ENCODE measurements at regions not wholly inside any gene's neighbourhood (a gene's known extent, or its start where the extent isn't known, plus 50 kb on each side); places are given as distances from the start of the nearest gene placed in this dataset.
"Not testable (repeated sequence)": the region's sequence is repeated elsewhere in the genome, so short reads cannot be mapped to it uniquely, and the experiment has no call there.

DNA sequence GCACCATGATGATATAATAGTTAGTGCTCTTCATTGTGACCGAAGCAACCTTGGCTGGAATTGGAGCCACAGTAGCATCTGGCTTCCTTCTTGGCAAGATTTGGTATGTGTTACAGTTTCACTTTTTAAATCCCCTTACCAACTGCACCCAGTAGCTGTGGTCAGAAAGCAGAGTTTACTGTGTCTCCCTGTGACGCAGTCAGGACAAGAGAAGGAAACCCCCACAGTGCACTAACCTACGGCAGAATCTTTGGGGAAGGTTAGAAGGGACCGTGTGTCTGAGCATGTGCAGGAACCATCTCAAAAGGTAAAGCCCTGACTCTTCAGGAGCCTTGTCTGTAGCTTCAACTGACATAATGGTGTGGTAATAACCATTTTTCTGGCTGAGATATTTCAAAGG, 138.4 kb downstream of the FAM72C start:
- H3K9me3 ChIP-seq; H3K36me3 ChIP-seq; intact Hi-C loops (cut with DNase I); DNase-seq; ATAC-seq; H3K4me1 ChIP-seq; H3K27me3 ChIP-seq (ENCODE audit: low read depth); H3K27ac ChIP-seq; H3K4me3 ChIP-seq: not testable (repeated sequence)

DNA sequence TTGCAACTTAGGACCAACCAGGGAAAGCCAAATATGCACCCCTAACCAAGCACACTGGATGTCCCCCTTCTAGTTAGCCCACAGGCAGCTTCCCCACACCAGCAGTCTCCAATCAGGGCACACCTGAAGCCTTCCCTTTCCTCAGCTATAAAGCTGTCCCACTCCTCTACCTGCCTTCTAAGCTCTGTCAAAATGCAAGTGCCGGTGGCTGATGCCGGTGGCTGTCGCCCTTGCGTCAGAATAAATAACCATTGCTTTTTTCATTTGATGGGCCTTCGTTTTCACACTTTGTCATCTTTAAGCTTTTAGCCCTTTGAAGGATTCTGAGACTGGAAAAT, 139.4 kb downstream of the FAM72C start:
- intact Hi-C loops (cut with DNase I): not testable (repeated sequence)

GRCh38 chr1:143831479-143832378, 140.1 kb downstream of the FAM72C start:
- H3K4me3 ChIP-seq; H3K4me1 ChIP-seq; H3K36me3 ChIP-seq; DNase-seq; H3K27me3 ChIP-seq (ENCODE audit: low read depth); H3K9me3 ChIP-seq; intact Hi-C loops (cut with DNase I); H3K27ac ChIP-seq: not testable (repeated sequence)
- peak in 1 of 2 donors; percentile 26 for ATAC-seq

More for the DNA sequence above, 139.4 kb downstream of the FAM72C start:
- not testable (repeated sequence) for H3K4me3 ChIP-seq; H3K4me1 ChIP-seq; H3K27me3 ChIP-seq (ENCODE audit: low read depth); DNase-seq; H3K27ac ChIP-seq; H3K9me3 ChIP-seq; H3K36me3 ChIP-seq; ATAC-seq

DNA sequence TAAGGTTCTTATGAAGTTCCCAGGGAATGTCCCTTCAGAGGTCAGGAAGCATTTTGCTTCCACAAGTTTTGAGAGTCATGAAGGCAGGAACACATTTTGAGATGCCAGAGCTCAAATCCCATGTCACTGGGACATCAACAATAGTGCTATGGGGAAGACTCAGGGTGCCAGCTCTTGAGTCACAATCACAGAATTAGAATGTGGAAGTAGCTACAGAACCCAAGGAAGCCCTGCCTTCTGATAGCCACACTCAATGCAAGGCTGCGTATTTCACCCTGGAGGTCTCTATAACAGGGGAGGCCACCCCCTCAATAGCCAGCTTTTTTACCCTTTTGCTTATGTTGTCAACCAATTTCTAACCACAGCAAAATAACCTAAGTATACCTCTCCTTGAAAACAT, 145.6 kb downstream of the FAM72C start:
- H3K4me3 ChIP-seq; H3K27me3 ChIP-seq (ENCODE audit: low read depth); H3K9me3 ChIP-seq; H3K4me1 ChIP-seq; intact Hi-C loops (cut with DNase I); DNase-seq; H3K36me3 ChIP-seq; H3K27ac ChIP-seq: not testable (repeated sequence)
- peak; percentile 40 to 70 for ATAC-seq

- H3K36me3 ChIP-seq; H3K27me3 ChIP-seq (ENCODE audit: low read depth); H3K4me1 ChIP-seq; H3K27ac ChIP-seq; H3K4me3 ChIP-seq; DNase-seq; intact Hi-C loops (cut with DNase I); H3K9me3 ChIP-seq; ATAC-seq: not testable (repeated sequence)
Measured at GRCh38 chr1:143824266-143824665, 147.5 kb downstream of the FAM72C start.

- H3K4me3 ChIP-seq; H3K4me1 ChIP-seq; ATAC-seq; H3K36me3 ChIP-seq; H3K27me3 ChIP-seq (ENCODE audit: low read depth); DNase-seq; H3K27ac ChIP-seq; H3K9me3 ChIP-seq; intact Hi-C loops (cut with DNase I): not testable (repeated sequence)
Measured at GRCh38 chr1:143820058-143820457, 151.7 kb downstream of the FAM72C start.

GRCh38 chr1:143816369-143816768, 155.4 kb downstream of the FAM72C start:
- ATAC-seq; H3K4me1 ChIP-seq; H3K36me3 ChIP-seq; intact Hi-C loops (cut with DNase I); H3K9me3 ChIP-seq; H3K27me3 ChIP-seq (ENCODE audit: low read depth); H3K27ac ChIP-seq; H3K4me3 ChIP-seq; DNase-seq: not testable (repeated sequence)

DNA sequence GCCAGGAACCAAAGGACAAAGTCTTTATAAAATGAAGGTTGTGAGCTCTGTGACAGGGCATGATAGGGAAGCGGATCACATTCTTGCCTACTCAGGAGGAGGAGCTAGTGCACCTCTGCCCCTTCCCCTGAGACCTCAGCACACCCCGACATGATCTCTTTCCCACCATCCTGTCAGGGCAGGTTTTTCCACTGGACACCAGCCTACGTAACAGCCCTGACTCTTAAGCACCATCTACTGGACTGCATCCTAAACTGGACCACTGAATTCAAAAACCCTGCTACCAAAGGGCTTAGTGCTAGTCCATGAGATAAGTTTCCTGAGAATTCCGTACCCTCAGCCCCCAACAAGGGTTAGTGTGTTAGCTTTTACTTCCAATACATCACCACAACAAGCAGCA, 166.4 kb downstream of the FAM72C start:
- H3K4me1 ChIP-seq; H3K4me3 ChIP-seq; H3K9me3 ChIP-seq; H3K36me3 ChIP-seq; H3K27me3 ChIP-seq (ENCODE audit: low read depth); H3K27ac ChIP-seq; intact Hi-C loops (cut with DNase I); DNase-seq: not testable (repeated sequence)
- peak; percentile 12 to 16 for ATAC-seq

- H3K27ac ChIP-seq; H3K36me3 ChIP-seq; DNase-seq; H3K27me3 ChIP-seq (ENCODE audit: low read depth); H3K9me3 ChIP-seq; intact Hi-C loops (cut with DNase I); H3K4me1 ChIP-seq: not testable (repeated sequence)
- peak; percentile 27 to 63 for ATAC-seq
- peak overlapping the region; percentile 29 for H3K4me3 ChIP-seq
Measured at GRCh38 chr1:143804707-143805356, 167.0 kb downstream of the FAM72C start.

DNA sequence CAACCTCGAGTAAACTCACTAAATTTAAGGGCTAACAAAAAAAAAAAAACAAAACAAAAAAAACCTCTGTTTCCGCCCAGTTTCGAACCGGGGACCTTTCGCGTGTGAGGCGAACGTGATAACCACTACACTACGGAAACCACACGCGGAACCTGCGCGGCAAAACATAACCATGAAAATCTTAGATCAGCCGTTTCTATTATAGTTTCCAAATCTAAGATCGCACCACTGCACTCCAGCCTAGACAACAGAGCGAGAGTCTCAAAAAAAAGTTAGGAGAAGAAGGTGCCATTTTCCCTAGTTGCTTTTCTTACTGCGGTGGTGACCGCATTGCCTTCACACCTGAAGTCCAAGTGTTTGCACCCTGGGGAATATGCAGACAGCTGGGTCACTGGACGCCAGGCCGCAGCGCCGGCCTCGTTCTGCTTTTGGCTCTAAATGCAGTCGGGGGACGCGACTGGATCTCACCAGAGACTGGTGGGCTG, 167.8 kb downstream of the FAM72C start:
- H3K36me3 ChIP-seq; H3K27ac ChIP-seq; intact Hi-C loops (cut with DNase I); H3K9me3 ChIP-seq; H3K4me1 ChIP-seq; H3K27me3 ChIP-seq (ENCODE audit: low read depth): not testable (repeated sequence)
- H3K4me3 ChIP-seq: peak overlapping the region; percentile 56
- DNase-seq (peak; percentile 51), ATAC-seq (peak; percentile 84 to 91)

DNA sequence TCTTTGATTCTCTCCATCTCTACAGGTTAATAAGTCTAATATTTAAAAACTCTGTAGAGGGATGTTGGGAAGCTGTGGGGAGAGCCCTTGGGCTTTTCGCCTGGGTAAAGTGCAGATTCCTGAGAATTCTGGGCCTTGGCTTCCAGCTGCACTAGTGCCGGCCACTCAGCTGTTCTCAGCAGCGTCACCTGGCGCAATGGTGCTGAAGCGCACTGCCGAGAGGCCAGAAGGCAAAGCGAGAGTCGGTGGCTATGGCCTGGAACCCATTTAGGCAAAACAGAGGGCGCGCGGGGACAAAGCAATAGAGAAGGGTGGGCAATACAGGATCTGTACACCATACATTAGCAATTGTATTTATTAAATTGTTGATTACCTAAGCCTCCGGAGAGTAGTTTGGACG, 168.7 kb downstream of the FAM72C start:
- peak; percentile 90 to 92 for ATAC-seq
- H3K9me3 ChIP-seq; intact Hi-C loops (cut with DNase I): not testable (repeated sequence)

GRCh38 chr1:143799568-143800187, 172.1 kb downstream of the FAM72C start:
- H3K27me3 ChIP-seq (ENCODE audit: low read depth); H3K27ac ChIP-seq; intact Hi-C loops (cut with DNase I); DNase-seq; H3K4me1 ChIP-seq; H3K9me3 ChIP-seq; H3K36me3 ChIP-seq; H3K4me3 ChIP-seq: not testable (repeated sequence)
- ATAC-seq: peak; percentile 56 to 75

More for the DNA sequence above, 168.7 kb downstream of the FAM72C start:
- H3K27ac ChIP-seq; H3K36me3 ChIP-seq; H3K4me1 ChIP-seq; H3K4me3 ChIP-seq; H3K27me3 ChIP-seq (ENCODE audit: low read depth); DNase-seq: not testable (repeated sequence)

- intact Hi-C loops (cut with DNase I); H3K9me3 ChIP-seq; H3K4me3 ChIP-seq; DNase-seq; H3K36me3 ChIP-seq; ATAC-seq; H3K4me1 ChIP-seq; H3K27ac ChIP-seq; H3K27me3 ChIP-seq (ENCODE audit: low read depth): not testable (repeated sequence)
Measured at GRCh38 chr1:143796369-143796768, 175.4 kb downstream of the FAM72C start.

Data from lower lobe of right lung (tissue), 2 donors.